GM21576 (cell line): ENCODE measurements at regions not wholly inside any gene's neighbourhood (a gene's known extent, or its start where the extent isn't known, plus 50 kb on each side); places are given as distances from the start of the nearest gene placed in this dataset.

Source experiments
- ATAC-seq: cut with Tn5 transposase; IDR thresholded peaks from one replicate; pipeline ENCODE4 v1.9.1; 2021; ENCODE audit warnings: mild to moderate bottlenecking, moderate library complexity; ENCODE audit not compliant: unreplicated experiment

DNA sequence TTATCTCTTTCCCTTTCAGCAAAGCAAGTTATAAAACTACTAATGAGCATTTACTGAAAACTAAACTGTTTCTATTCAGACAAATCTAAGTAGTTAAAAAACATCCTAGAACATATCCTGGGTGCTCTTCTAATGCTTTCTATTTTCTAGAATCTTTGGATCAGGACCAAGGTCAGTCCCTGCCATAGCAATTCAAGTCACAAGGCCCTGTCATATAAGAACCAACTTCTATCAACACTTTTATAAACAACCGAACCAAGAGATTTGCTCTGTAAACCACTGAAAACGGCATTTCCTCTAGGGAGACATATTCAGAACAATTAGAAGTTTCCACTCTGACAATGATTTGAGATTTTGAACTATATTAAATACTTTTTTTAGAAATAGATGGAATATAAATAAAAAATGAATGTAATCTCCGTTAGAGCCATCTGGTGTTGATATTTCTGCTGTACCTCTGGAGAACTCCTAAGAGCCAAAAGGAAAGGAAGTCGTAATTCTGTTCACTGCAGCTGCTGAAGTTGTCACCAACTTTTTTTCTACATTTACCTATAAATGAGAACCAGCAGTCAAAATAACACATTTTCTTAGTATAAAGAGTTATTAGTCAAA, 51.4 kb upstream of the LGSN start:
- no peak for ATAC-seq

DNA sequence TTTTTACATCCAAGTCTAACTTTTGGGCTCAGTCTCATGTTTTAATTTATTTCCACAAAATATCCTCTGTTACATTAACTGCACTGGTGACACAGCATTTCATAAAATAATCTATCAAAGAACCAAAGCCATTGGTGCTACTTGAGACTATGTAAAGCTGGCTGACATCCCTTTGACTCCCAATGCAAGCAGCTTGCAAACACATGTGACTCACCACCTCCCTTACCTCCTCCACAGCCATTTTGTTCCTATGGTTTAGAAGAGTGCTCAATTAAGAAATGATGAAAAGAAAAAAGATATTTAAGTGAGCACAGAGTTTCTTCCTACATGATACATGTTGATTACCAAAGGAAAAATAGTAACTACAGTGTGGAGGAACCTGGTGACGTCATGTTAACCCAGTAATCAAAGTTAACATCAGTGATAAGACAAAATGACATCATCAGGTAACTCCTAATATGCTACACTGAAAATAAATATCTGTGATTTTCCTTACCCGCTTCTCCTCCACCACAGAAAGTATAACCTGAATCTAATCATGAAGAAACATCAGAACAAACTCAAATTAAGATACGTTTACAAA, 53.3 kb upstream of the LGSN start:
- ATAC-seq: no peak

DNA sequence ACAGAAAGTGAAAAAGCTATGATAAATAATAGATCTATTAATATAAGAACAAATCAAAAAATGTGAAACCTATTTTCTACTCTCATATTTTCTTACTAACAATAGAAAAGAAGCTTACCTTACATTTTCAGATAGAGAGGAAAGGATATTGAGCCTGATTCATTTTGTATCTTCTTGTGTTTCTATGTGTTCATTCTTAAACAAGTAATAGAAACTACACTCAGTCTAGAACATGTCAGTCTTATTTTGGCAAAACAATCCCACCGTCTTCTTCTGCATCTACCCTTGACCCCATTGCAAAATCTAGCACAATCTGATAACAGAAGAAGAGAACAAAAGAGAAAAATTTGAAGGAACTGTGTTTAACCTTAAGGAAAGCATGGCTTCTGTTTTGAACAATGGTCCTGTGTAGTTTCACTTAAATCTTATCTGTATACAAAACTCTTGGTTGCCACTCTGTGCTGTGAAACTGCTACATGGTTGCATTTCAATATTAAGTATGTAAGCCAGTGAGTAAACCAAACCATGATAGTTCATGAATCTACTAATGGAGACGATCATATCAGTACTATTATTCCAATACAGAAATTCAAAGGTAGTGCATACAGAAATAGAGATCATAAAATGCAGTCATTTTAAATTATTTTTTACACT, 69.5 kb upstream of the LGSN start:
- ATAC-seq: no peak

DNA sequence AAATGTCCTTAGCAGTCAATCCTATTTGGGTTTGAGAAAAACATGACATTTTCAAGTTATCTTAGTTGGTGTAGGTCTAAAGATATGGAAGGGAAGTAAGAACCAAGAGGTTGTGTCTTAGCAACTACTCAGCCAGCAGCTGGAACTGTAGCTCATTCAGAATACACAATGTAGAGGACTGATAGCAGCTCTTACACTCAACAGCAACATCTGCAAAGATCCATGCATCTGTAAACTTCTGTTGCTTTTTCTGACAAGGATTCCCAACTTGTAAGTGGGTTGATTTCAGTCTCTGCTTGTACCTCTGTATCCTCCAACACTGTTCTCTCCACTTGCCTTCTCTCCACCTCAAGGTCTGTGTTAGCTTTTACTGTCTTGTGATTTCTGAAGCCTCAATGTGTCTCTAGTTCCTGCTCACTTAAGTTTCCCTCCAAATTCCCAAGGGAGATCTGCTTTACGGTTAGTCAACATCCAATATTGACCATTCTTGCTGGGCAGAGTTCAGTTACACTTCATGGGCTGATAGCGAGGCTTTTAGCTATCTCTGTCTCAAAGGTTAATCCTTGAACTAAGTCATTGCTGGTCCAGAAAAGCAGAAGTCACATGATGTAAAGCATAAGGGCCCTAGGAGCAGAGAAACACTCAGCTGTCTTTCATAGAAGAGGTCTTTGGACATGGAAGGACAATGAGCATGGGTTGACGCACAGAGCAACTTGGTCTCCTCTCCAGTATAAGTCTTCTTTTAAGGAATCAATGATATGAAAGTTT, 71.6 kb upstream of the LGSN start:
- no peak for ATAC-seq

DNA sequence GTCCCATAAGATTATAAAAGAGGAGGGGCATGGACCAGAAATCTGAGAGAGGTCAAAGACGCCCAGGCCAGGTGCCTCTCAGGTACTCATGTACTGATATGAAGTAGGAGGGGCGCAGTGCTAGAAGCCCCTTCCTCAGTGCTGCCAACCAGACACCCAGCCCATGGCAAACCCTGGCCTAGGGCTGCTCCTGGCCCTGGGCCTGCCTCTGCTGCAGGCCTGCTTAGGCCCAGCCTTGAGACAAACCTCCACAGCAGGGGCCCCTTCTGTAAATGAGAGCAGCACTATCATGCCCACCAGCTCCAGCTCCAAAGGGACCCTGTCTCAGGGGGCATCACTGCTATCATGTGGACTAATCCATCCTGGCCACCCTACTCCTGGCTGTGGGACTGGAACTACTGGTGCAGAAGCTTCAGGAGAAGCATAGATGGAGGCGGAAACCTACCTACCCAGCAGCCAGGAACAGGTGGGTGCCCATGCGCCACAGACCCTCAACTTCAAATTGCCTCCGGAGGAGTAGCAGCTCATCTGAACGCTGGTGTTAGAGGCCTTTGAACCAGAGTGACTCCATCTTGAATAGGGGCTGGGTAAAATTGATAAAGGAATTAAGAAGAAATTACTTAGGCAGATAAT, 72.4 kb upstream of the LGSN start:
- no peak for ATAC-seq

DNA sequence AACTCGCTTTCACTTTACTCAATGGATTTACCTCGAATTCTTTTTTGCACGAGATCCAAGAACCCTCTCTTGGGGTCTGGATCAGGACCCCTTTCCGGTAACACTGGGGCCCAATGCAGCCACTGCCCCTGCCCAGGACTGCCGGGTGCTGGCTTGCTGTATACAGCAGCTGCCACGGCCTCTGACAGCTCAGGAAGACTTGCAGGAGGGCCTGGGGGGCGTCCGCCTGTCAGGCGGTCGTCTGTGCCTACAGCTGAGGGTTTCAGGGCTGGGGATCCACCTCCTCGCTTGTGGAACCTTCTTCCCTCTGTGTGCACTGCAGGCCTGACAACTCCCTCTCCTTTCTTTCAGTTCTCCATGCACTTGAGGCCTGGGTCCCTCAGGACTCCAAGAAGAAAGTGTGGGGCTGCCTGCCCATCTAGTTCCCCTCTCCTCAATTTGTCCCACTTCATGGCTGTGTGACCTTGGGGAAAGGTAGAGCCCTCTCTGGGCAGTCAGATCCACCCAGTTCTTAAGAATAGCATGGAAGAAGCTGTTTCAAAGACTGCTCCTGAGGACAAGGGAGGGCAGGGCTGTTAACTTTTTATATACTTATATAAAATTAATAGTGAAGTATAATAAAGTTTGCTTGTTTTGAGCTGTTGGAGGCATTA, 75.0 kb upstream of the LGSN start:
- ATAC-seq: no peak

DNA sequence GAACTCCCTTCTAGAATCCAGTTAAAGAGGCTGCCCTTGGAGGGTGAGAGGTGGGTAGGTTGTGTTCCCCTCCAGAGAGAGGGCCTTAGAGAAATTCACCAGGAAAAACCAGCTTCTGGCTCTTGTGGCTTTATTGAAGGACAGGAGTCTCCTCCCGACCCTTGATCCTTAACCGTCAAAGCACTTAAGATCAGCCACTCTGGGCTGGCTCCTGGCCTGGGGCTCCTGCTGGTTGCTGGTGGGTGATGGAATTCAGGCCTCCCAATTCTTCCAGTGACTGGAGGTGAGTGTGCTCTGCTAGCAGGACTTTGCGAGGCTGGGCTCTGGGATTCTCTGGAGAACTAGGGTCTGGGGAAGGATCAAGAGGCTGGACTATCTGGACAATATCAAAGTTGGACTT, 75.6 kb upstream of the LGSN start:
- no peak for ATAC-seq

DNA sequence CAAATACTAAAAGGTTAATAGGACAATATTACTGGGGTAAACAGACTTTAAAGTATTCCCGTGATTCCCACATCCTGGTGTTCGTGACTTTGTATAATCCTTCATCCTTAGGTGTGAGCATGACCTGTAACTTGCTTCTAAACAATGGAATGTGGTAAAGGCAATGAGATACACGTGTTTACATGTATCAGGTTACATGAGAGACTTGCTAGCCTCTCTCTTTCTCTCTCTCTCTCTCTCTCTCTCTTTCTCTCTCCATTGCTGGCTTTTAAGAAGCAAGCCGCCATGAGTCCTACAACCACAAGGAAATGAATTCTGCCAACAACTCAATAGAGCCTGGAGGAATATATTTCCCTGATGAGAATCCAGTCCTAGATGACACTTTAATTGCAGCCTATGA, 83.9 kb upstream of the LGSN start:
- ATAC-seq: no peak

DNA sequence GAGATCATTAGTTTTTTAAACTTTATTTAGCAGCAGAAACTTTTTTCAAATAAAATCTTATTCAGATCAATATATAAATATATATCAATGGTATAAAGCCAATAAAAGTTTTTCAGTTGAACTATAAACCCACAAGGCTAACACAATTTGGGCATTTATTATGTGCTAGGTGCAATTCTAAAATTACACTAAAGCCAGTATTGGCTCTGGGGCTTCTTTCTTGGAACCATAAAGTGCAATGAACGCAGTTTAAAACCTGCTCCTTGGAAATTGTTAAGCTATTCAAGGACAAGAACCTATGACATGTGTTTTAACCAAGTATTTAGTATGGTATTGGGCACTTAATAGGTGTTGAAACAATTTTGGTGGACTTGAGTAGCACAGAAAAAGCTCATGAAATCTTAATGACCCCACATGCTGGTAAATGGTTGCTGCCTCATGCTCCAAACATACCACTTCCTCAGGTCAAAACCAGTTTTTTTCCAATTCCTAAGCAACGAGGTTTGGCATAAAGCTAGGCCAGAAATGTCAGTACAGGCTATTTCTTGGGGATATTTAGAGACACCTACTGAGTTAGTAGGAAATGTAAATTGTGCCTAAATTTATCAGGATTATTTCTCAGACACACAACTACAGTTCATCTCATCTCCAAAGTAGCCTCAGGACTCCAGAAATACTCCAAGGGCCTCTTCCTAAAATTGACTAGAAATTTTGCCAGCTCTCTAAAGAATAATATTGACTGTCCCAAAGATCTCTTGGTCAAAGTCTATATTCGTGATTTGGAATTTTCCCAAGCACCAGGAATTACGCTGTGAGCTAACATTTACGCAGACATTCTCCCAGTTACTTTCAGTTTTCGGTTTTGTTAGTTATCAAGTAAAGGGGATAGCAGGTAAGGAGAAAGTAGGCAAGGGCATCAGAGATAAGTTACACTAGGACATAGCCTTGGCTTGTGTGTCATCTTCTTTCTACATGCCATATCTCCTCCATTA, 90.9 kb upstream of the LGSN start:
- no peak for ATAC-seq

DNA sequence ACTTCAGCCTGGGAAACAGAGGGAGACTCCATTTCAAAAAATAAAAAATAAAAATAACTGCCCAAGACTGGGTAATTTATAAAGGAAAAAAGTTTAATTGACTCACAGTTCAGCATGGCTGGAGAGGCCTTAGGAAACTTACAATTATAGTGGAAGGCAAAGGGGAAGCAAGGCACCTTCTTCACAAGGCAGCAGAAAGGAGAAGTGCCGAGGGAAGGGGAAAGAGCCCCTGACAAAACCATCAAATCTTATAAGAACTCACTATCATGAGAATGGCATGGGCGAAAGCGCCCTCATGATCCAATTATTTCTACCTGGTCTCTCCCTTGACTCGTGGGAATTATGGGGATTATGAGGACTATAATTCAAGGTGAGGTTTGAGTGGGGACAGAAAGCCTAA, 95.5 kb upstream of the LGSN start:
- no peak for ATAC-seq

DNA sequence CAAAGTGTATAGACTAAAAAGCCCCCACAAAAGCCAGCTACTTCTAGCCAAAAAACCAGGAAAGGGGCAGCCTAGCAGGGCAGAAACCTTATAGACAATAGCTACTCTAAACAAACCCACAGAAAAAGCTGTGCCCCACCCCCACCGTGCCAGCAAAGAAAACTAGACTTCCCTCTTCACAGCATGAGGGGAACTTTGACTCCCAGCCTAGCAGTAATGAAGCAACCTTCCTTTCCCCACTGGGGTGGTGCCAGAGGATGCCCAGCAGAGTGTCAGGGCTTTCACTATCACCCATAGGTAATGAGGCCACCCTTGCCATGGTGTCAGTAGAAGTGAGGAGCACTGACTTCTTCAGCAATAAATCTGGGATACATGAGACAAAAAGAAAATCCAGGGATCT, 99.0 kb upstream of the LGSN start:
- ATAC-seq: no peak

DNA sequence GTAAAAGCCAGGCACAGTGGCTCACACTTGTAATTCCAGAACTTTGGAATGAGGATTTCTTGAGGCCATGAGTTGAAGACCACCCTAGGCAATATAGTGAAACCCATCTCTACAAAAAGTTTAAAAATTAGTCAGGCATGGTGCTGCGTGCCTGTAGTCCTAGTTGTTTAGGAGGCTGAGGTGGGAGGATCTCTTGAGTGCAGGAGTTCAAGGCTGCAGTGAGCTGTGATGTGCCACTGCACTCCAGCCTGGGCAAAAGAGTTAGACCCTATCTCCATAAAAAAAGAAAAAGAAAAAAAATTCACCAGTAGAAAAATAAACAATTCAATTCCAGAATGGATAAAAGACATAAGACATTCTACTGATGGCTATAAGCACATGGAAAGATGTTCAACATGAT, 104.9 kb upstream of the LGSN start:
- no peak for ATAC-seq

DNA sequence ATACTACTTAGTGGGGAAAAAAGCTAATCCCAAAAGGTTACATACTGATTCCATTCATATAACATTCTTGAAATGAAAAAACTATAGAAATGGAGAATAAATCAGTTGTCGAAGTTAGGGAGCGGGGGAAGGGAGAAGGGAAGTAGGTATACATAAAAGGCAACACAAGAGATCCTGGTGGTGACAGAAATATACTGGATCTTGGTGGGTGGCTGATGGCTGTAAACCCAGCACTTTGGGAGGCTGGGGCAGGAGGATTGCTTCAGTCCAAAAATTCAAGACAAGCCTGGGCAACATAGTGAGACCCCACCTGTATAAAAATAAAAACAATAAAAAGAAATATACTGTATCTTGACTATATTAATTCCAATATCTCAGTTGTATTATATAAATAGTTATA, 105.7 kb upstream of the LGSN start:
- ATAC-seq: no peak

DNA sequence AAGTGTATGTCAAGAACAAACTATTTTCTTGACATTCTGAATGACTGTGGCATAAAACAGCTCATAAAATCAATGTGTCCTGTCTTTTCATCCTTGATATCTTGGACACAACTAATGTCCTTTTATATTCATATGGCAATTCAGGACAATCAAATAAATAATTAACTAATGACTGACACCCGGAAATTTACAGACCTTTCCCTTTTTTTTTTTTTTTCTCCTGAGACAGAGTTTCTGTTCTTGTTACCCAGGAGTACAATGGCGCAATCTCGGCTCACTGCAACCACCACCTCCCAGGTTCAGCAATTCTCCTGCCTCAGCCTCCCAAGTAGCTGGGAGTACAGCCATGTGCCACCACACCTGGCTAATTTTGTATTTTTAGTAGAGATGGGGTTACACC, 107.1 kb upstream of the LGSN start:
- no peak for ATAC-seq

DNA sequence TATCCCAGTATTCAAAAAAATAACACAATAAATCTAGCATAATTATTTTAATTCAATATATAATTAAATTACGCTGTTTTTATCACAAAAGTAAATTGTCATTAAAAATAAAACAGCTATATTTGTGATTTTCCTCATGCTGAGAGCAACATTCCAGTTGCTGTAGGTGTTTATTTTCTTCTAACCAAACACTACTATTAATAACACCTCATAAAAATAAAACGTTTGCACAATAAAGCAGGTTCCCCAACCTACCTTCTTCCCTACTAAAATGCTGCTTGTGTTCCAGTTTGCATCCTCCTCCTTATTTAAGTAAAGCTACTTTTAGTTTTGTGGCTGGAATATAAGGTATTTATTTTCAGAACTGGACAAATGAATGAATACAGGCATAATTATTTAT, 108.2 kb upstream of the LGSN start:
- no peak for ATAC-seq

DNA sequence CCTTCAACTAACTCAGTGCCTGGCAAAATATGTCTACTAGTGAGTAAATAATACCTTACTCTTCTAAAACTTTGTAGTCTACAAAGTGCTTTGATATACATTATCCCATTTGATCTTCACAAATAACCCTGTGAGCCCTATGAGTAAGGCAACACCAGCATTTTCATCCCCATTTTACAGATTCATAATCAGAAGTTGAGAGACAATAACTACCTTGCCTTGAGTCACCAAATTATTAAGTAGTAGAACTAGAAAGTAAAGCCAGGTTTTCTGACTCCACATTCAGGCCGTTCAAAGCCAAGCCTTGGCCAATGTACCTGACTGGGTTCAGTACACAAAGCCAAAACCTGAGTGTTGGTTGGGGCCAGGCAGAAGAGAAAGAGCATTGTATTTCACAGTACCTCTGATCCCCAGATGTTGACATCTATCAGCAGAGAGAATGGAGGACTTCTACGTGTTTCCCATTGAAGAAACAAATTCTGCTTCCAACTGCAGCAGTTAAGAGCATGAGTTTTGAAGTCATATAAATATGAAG, 111.3 kb upstream of the LGSN start:
- ATAC-seq: no peak

DNA sequence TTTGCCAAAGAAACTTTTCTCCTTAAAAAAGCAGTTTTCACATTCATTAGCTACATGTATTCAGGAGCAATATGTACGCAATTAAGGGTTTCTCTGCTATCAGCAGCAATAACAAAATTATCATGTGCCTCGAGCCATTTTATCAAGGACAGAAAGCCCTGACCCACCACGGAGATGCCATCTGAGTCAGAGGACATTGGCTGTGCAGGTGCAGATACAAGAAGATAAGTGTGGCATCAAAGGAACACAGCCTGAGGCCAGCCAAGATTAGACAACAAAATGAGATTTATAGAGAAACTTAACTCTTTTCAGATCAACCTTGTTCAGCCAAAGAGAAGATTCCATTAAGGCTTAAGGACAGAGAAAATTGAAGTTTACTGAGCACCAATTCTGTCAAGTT, 115.2 kb upstream of the LGSN start:
- ATAC-seq: no peak

DNA sequence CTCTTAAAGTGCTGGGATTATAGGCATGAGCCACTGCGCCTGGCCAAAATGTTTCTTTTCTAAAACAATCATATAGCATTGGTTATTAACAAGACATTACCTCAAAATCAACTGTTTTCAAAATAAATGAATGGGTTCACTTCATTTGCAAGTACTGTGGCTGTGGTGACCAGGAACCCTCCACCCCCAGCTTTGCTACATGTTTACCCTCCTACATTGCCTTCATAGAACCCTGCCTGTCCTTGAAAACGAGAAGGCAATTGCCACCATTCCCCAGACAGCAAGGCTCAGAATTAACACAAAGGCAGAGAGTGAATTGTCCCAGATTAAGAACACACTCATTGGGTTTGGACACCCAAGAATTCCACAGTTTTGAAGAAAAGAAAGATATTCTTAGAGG, 116.6 kb upstream of the LGSN start:
- no peak for ATAC-seq

DNA sequence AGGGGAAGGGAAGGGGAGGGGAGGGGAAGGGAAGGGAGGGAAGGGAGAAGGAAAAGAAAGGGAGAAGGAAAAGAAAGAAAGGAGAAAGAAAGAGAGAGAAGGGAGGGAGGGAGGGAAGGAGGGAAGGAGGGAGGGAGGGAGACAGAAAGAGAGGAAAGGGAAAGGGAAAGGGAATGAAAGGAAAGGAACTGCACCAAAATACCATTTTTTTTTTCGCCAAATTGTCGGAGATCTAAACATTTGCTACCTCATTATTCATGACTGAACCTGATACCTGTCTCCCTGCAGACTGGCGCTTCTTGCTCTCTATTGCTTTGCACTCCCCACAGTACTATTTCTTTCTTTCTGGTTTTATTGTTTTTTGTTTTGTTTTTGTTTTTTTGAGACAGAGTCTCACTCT, 117.3 kb upstream of the LGSN start:
- ATAC-seq: no peak

DNA sequence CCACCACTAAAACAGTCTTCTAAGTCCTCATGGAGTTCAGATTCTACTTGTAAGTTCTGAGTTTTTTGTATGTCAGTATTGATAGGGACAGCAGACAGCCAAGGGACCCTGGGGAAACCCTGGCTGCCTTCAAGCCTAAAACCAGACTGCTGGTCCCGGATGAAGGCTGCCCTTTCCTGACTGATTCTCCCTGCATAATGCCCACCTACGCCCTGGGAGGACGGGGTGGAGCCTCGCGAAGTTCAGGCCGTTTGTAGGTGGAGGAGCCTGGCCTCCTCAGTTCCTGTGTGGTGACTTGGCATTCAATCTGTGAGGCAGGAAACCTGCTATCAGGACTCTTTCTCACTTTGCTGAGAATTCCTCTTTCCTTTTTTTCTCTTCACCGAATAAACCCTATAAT, 120.3 kb upstream of the LGSN start:
- no peak for ATAC-seq
